GM21526 (cell line): ENCODE measurements at regions not wholly inside any gene's neighbourhood (a gene's known extent, or its start where the extent isn't known, plus 50 kb on each side); places are given as distances from the start of the nearest gene placed in this dataset.
"Not testable (repeated sequence)": the region's sequence is repeated elsewhere in the genome, so short reads cannot be mapped to it uniquely, and the experiment has no call there.

Experiments
- ATAC-seq: cut with Tn5 transposase; IDR thresholded peaks from one replicate; pipeline ENCODE4 v1.9.1; 2021; ENCODE audit warnings: moderate library complexity; ENCODE audit not compliant: unreplicated experiment, low FRiP score

DNA sequence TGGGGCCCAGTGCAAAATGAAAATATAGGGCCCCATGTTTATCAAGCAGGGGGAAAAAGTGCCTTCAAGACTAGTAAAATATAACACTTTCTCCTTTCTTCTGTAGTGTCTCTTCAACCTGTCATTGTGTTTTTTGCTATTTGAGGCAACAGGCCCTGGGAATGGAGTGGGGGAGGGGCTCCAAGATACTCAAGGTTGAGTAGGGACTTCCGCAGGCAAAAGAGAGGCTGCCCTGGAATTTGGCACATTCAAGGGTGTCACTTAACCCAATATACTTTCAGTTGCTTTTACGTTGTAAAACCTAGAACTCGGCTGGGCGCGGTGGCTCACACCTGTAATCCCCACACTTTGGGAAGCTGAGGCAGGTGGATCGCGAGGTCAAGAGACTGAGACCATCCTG is 154.9 kb downstream of the ALDH8A1 start:
- ATAC-seq: no peak

DNA sequence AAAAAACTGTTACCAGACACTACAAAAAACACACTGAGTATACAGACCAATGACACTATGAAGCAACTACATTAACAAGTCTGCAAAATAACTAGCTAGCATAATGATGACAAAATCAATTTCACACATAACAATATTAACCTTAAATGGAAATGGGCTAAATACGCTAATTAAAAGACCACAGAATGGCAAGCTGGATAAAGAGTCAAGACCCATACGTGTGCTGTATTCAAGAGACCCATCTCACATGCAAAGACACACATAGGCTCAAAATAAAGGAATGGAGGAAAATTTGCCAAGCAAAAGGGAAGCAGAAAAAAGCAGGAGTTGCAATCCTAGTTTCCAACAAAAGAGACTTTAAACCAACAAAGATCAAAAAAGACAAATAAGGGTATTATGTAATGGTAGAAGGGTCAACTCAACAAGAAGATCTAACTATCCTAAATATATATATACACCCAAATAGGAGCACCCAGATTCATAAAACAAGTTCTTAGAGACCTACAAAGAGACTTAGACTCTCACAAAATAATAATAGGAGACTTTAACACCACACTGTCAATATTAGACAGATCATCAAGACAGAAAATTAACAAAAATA is 158.6 kb downstream of the ALDH8A1 start:
- not testable (repeated sequence) for ATAC-seq

DNA sequence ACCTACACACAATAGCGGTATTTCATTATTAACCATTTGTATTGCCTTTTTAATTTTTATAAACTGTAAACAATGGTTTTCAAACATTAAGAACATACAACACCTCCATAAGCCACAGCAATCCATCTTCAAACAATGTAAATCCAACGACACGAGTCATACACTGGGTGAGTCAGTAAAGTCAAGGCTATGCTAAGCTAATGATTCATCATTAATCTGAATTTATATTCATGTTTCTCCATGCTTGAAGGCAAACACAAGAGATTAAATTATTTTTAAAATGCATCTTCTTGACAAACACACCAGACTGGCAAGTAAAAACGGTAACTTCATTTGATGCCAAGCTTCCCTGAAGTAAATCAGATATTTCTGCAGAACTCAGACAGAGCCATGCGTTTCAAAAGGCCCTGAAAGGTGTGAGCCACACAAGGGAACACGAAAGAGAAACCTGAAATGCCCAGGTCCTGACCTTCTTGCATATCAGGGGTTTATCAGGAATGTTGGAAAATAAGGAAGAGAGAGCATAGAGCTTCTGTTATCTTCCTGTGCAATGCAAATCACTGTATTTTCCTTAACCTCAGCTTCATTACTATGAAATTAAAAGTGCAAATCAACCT is 162.5 kb downstream of the ALDH8A1 start:
- ATAC-seq: no peak

DNA sequence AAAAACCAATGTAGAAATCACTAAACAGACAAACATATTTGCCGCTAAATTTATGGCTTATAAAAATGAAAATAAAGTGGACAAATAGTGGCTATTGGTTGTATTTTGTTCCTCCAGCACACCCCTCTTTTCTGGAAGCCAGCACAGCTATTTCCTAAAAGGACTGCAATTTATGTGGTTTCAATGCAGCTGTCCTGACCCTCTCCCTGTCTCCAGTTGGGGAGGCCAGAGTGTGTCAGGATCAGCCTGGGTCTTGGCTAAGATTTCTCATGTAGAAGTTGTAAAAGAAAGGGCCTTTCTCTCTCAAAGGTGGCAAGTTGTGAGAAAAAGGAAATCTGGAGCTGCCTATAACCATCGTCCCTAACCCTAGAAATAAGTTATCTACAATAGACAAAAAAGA is 165.6 kb downstream of the ALDH8A1 start:
- ATAC-seq: no peak

DNA sequence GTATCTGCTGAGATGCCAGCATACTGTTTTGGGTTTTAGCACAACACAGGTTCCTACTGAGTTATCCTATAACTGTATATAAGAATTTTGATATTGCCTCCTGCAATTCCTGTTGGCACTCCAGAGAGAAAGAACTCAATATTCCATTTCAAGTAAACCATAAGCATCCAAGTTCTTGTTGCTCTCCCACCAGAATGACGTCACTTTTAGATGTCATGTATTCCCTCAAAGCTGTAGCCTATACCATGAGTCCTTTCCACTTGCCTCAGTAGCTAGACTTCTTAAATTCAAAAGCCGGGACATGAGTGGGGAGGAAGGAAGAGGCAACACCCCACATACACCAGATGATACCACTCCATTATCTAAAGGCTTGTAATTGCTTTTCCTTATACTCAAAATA is 171.5 kb downstream of the ALDH8A1 start:
- no peak for ATAC-seq

DNA sequence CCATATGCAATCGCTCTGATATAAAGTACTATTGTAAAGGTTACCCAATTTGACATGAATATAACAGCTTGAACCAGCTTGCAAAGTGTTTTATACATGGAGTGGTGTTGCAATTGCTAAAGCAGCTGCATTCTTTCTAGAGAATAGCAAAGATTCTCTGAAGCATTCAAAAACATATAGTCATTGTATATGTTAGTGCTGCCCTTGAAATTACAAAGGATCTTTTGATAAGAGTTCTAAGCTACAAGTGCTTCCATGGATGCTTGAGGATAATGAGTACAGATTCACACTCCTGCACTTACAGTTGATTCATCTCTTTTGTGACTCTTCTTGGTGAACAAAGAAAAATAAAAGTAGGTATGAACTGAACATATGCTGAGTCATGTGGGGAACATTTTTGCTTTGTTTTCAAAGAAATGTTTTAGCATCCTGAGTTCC is 175.7 kb downstream of the ALDH8A1 start:
- no peak for ATAC-seq

DNA sequence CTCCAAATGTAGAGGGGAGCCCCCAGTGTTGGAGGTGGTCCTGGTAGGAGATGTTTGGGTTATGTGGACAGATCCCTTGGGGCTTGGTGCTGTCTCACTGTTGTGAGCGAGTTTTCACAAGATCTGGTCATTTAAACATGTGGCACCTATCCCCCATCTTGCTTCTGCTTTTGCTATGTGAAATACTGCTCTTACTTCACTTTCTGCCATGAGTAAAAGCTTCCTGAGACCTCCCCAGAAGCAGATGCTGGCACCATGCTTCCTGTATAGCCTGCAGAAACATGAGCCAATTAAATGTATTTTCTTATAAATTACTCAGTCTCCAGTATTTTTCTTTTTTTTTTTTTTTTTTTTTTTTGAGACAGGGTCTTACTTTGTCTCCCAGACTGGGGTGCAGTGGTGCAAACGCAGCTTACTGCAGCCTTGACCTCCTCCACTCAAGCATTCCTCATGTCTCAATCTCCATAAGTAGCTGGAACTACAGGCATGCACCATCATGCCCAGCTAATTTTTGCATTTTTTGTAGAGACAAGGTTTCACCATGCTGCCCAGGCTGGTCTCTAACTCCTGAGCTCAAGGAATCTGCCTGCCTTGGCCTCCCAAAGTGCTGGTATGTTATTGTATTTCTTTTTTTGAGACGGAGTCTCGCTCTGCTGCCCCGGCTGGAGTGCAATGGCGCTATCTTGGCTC is 177.1 kb downstream of the ALDH8A1 start:
- no peak for ATAC-seq

DNA sequence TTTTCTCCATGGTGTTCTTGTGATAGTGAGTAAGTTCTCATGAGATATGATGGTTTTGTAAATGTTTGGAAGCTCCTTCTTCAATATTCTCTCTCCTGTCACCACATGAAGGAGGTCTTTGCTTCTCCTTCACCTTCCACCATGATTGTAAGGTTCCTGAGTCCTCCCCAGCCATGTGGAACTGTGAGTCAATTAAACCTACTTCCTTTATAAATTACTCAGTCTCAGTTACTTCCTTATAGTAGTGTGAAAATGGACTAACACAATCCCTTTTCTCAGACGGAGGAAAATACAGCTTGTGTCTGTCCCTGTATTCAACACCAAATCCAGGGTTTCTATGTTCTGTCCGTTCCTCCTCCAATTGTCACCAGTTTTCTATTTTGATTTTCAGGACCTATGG is 181.0 kb downstream of the ALDH8A1 start:
- ATAC-seq: no peak

DNA sequence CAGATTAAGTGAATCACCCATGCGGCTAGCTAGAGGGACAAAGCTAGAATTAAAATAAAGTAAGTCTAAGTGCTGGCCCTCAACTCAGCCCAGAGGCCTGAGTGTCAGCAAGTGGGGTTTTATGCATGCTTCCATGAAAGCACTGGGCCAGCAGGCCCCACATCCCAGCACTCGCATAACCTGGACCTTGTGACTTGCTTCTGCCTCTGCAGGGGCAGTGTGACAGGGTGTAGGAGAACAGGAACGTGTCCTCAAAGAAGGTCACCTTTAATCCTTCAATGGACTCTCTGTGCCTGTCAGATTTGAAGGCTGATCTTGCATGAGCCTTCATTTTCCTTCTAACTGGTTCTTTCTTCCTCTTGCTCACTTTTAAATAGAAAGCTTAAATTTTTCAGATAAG is 183.4 kb downstream of the ALDH8A1 start:
- ATAC-seq: no peak

DNA sequence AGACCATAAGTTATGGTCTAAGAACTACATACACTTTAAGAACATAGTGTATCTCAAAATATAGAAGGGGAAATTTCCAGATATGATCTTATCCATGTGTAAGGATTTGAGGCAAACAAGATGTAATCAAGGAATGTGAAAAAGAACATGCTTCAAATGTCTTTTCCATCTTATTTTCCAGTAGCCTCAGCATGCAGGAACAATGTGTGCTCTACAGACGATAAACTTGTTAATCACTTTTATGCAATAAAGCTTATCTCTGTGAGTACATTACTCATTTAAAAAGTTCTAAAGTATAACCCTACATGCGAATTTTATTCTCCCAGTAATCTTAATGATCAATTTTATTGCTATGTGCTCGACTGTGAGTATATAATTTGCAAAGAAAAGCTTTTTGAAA is 185.2 kb downstream of the ALDH8A1 start:
- ATAC-seq: no peak

DNA sequence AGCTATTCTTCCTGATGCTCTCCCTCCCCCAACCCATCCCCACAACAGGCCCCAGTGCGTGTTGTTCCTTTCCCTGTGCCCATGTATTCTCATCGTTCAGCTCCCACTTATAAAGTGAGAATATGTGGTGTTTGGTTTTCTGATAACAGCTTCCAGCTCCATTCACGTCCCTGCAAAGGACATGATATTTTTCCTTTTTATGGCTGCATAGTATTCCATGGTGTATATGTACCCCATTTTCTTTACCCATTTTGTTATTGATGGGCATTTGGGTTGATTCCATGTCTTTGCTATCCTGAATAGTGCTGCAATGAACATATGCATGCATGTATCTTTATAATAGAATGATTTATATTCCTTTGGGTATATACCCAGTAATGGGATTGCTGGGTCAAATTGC is 186.3 kb downstream of the ALDH8A1 start:
- ATAC-seq: not testable (repeated sequence)

DNA sequence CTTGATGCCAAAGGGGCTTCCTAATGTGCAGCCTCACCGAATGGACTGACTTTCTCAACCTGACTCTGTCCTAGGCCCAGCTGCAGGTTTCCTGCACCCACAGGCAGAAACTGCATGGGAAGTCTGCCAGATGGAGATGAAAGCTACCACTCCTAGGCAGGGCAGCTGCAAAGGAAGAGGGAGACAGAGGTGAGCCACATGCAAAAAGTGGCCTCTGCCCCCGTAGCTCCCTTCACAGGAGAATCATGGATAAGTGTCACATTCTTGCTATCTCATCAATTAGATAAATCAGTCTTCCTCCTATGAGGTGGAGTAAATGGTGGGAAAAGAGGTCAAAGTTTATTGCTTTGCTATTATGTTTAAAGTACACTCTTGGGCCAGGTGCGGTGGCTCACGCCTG is 191.3 kb downstream of the ALDH8A1 start:
- no peak for ATAC-seq

DNA sequence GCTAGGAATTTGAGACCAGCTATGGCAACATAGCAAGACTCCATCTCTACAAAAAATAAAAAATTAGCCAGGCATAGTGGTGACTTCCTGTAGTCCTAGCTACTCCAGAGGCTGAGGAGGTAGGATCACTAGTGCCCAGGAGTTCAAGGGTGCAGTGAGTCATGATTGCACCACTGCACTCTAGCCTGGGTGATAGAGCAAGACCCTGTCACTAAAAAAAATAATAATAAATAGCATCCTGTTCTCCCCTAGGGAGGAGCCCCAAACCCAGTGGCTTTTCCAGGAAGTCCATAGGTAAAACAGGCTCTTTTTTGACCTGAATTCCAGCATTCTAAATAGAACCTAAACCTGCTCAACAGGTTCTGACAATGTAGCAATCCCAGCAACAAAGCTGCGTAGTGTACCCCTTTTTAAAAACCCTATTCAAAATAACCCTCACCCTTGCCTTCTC is 192.0 kb downstream of the ALDH8A1 start:
- no peak for ATAC-seq

DNA sequence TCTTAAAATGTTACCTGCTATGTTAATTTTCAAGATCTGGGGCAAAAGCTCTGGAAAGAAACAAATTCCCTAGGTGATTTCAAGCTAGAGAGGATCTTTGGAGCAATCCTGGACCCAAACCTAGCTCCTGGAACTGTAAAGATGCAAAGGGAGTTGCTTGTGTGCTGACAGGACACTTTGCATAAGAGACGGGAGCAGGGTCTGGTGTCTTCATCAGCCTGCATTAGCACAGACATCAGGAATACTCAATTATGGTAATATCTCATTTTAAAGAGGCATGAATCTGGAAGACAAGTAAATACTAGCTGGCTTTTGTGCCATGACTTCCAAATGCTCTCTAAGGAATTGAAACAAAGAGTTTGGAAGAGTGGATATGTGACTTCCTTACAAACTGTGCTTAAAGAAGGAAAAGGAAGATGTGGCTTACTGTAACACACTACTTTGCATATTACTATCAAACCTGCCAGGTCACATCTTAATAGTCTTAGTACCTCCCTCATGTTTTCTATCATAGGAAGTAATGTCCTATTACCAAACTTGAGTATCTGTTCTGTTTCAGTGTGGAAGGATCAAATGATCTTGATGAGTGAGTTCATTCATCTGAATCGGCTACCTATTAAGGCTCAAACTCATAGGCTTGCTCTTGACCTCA is 193.4 kb downstream of the ALDH8A1 start:
- ATAC-seq: no peak

DNA sequence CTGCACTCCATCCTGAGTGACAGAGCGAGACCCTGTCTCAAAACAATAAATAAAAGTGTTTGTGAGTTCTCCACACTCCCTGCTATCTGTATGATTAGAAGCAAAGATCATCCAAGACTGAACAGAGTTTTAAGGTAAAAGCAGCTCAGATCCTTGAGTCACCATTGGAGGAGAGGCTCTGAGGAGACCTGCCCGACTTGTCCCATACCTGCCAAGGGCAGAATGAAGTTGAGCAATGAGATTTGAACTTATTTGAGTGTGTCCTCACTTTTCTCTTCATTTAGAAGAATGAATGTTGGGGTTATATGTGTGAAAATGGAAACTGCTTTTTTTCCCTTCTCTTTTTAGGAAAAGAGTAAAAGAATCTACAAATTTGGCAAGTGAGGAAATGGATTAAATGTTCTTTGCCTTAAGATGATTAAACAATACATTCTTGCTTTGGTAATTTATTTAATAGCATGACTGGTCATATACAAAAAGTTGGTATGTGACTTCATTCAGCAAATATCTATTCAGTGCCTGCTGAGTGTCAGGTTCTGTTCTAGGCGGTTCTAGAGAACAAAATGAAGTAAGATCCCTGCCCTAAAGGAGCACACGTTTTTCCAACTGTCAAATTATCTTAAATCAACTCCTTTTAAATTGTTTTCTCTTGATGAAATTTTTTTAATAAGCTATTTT is 195.7 kb downstream of the ALDH8A1 start:
- ATAC-seq: no peak

DNA sequence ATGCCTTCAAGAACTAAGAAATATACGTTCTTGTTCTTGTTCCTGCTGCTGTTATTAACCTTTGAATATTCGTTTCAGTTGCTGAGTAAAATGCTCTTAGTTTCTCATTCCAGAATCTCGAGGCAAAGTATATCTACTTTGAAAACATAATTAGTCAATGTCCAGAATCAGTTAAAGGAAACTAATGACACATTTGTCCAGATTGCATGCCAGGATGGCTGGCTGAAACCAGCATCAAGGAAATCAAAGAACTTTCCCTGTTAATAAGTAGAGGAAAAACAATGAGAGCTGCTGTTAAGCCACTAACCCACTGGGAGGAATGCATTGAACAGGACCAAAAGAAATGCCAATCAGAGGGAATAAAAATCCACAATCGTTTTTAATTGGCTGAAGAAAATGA is 196.9 kb downstream of the ALDH8A1 start:
- ATAC-seq: no peak

DNA sequence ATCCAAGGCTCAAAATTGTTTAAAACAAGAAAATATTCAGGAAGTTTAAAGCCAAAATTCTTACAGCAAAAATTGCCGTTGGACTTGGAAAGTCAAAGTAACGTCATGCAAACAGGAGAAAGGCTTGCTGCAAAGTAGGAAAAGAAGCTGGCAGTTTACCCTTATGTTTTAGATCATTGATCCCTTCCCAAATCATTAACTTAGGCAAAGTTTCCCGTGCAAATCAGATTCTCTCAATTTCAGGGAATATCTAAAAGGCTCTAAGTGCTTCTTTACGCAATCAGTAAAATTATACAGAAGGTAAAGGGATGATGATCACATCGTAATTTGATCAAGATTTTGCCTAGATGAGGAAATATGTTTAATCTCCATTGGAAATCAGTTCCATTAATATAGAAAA is 197.5 kb downstream of the ALDH8A1 start:
- no peak for ATAC-seq

DNA sequence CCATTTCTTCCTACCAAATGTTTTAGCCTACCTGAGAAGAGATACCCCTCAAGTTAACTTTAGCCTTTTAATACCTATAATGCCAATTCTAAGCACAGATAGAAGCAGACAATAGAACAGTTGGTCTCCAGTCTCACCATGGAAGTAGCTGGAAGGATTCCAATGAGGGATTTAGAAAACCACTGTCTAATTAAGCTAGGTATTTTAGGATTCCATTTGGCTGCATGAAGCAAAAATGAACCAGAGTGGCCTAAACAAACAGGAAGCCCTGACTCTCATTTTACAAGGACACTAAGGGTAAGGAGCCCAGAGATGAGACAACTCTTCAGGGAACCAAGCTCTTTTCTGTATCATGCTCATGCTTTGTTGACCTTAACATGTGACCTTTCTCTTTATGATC is 199.2 kb downstream of the ALDH8A1 start:
- no peak for ATAC-seq

DNA sequence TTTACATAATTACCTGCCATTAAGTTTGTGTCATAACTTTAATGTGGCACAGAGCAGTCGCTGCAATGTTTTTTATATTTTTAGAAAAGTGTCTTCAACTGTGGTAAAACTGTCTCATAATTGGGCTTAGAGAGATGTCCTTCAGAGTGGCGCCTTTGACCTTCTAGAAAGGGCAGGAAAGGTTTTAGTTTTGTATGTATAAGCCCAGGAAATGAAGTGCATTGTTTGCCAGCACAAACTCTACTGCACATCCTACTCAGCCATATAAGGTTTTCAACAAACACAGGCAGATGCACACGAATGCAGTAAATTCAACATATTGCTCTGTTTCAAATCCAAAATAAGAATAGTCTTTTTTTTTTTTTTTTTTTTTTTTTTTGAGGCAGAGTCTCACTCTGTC is 201.4 kb downstream of the ALDH8A1 start:
- ATAC-seq: no peak

DNA sequence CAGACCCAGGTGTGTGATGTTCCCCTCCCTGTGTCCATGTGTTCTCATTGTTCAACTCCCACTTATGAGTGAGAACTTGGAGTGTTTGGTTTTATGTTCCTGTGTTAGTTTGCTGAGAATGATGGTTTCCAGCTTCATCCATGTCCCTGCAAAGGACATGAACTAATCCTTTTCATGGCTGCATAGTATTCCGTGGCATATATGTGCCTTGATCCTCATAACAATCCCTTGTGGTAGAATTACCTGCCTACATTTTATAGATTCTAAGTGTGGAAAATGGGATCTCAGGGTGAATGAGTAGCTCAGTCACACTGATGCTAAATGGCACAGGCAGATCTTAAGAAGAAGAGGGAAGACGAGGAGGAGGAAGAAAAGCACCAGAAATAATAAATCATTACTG is 202.7 kb downstream of the ALDH8A1 start:
- ATAC-seq: not testable (repeated sequence)

DNA sequence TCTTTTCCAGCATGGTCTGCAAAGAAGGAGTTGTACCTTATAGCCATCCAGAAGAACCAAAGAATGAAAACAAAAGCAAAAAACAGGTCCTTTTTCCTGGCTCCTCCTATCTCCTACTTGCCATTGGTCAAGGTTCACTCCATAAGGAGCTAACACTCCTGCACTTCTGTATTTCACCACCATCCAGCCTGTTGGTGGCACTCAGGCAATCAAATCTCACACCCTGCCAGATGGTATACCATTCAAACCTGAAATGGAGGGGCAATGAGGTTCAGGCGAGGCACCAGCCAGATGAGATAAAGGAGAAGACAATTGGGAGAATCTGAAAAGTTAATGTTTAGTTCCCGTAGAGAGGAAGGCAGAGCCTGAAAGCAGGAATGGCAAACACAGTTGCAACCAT is 203.8 kb downstream of the ALDH8A1 start:
- ATAC-seq: no peak
